HUDEP-2 (cell line): ENCODE measurements at regions not wholly inside any gene's neighbourhood (a gene's known extent, or its start where the extent isn't known, plus 50 kb on each side); places are given as distances from the start of the nearest gene placed in this dataset.

Source experiments
- DNase-seq, 76 experiments: peaks; one replicate each; lab custom pipeline; 2025; ENCODE audit not compliant: unreplicated experiment in 76 of 76; lab: John Stamatoyannopoulos, UW

GRCh38 chr2:143974262-143974661, 545.7 kb downstream of the ZEB2 start:
- no peak for DNase-seq

- DNase-seq, result no peak
Measured at GRCh38 chr2:143968860-143969259, 551.1 kb downstream of the ZEB2 start.

- DNase-seq, result no peak
Measured at GRCh38 chr2:143968360-143968759, 551.6 kb downstream of the ZEB2 start.

- no peak for DNase-seq
Measured at GRCh38 chr2:143965493-143966164, 554.3 kb downstream of the ZEB2 start.

GRCh38 chr2:143964891-143965290, 555.0 kb downstream of the ZEB2 start:
- DNase-seq, result no peak

GRCh38 chr2:143960177-143960576, 559.7 kb downstream of the ZEB2 start:
- no peak for DNase-seq

GRCh38 chr2:143957321-143957720, 562.6 kb downstream of the ZEB2 start:
- DNase-seq, result no peak

GRCh38 chr2:143955401-143956065, 564.4 kb downstream of the ZEB2 start:
- no peak for DNase-seq

- DNase-seq, result no peak
Measured at GRCh38 chr2:143954844-143955243, 565.1 kb downstream of the ZEB2 start.

GRCh38 chr2:143954186-143954585, 565.7 kb downstream of the ZEB2 start:
- DNase-seq, result no peak

GRCh38 chr2:143953451-143954030, 566.4 kb downstream of the ZEB2 start:
- no peak for DNase-seq

- no peak for DNase-seq
Measured at GRCh38 chr2:143952536-143952935, 567.4 kb downstream of the ZEB2 start.

- no peak for DNase-seq
Measured at GRCh38 chr2:143950704-143951103, 569.2 kb downstream of the ZEB2 start.

- DNase-seq, result no peak
Measured at GRCh38 chr2:143949121-143949848, 570.6 kb downstream of the ZEB2 start.

GRCh38 chr2:143948710-143949109, 571.2 kb downstream of the ZEB2 start:
- DNase-seq, result no peak

- no peak for DNase-seq
Measured at GRCh38 chr2:143946436-143947391, 573.2 kb downstream of the ZEB2 start.

- DNase-seq, result no peak
Measured at GRCh38 chr2:143942486-143942885, 577.4 kb downstream of the ZEB2 start.

- DNase-seq, result no peak
Measured at GRCh38 chr2:143940720-143941119, 579.2 kb downstream of the ZEB2 start.

- no peak for DNase-seq
Measured at GRCh38 chr2:143939626-143940330, 580.1 kb downstream of the ZEB2 start.
